ENCODE measurements at regions not wholly inside any gene's neighbourhood (a gene's known extent, or its start where the extent isn't known, plus 50 kb on each side); places are given as distances from the start of the nearest gene placed in this dataset.

DNA sequence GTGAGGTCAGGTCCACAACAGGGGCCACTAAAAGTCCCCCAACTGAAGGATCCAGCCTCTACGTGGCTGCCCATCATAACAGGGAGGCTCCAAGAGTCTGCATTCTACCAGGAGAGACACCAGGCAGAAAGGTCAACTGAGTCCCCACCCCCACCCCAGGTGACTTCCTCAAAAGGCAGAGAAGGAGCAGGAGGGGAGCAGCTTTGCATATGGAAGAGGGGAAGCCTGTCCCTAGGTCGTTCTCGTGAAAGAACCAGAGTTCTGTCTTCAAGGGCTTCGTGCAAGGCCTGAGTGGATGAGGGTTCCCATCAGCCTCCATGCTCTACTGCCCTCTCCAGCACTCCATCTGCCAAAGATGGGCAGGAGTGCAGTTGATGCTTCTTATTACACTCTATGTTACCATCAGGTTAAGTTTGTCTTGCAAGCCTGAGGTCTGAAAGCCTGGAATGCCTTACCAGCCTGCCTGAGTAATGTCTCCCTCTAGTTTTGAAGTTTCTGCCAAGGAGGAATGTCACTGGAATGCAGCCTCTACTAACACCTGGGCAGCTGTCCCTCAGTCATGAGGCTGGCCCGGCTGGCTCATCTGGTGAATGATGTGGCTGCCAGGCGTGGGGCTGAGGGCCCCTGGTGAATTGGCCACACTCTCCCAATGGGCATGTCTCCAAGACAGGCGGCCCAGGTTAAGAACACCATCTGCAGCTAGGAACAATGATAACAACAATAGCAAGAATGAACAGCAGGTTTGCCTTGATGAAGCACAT is 54.3 kb upstream of the SMNDC1 start:
- peak; percentile 45 for DNase-seq (ENCODE audit: low read depth)
- H3K4me3 ChIP-seq (ENCODE audit: low read depth, low read length) = no peak overlapping the region
- TF ChIP-seq, protein P1, sequence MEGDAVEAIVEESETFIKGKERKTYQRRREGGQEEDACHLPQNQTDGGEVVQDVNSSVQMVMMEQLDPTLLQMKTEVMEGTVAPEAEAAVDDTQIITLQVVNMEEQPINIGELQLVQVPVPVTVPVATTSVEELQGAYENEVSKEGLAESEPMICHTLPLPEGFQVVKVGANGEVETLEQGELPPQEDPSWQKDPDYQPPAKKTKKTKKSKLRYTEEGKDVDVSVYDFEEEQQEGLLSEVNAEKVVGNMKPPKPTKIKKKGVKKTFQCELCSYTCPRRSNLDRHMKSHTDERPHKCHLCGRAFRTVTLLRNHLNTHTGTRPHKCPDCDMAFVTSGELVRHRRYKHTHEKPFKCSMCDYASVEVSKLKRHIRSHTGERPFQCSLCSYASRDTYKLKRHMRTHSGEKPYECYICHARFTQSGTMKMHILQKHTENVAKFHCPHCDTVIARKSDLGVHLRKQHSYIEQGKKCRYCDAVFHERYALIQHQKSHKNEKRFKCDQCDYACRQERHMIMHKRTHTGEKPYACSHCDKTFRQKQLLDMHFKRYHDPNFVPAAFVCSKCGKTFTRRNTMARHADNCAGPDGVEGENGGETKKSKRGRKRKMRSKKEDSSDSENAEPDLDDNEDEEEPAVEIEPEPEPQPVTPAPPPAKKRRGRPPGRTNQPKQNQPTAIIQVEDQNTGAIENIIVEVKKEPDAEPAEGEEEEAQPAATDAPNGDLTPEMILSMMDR (conservative IDR thresholded peaks at IDR 0.05; ENCODE audit: low read depth, low read length) = peak; percentile 21

DNA sequence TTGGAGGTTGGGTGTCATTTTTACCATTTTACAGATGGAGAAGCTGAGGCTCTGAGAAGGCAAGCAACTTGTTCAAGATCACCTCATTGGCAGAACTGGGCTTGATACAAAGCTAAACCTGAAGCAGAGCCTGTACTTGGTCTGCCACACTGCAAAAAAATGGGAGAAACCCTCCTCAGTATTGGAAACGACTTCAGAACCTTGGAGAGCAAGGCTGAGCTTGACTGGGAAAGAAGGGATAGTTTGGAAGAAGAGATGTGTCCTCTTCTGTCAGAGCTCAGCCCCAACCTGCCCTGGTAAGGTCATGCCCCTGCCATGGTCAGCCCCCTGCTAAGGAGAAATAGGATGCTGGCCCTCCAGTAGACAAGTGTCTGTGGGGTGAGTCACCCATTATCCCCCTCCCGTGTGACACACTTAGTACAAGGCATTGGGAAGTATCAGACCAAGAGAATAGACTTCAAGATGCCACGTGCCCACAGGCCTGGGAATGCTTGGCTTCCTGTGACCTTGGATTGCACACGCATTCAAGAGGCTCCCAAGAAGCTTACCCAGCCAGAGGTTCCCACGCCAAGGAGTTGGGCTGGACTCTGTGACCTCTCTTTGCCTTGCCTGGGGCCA is 56.2 kb upstream of the SMNDC1 start:
- no peak for DNase-seq (ENCODE audit: low read depth)
- no peak overlapping the region for H3K4me3 ChIP-seq (ENCODE audit: low read depth, low read length)
- TF ChIP-seq, protein P1 (conservative IDR thresholded peaks at IDR 0.05; ENCODE audit: low read depth, low read length) = no peak

DNA sequence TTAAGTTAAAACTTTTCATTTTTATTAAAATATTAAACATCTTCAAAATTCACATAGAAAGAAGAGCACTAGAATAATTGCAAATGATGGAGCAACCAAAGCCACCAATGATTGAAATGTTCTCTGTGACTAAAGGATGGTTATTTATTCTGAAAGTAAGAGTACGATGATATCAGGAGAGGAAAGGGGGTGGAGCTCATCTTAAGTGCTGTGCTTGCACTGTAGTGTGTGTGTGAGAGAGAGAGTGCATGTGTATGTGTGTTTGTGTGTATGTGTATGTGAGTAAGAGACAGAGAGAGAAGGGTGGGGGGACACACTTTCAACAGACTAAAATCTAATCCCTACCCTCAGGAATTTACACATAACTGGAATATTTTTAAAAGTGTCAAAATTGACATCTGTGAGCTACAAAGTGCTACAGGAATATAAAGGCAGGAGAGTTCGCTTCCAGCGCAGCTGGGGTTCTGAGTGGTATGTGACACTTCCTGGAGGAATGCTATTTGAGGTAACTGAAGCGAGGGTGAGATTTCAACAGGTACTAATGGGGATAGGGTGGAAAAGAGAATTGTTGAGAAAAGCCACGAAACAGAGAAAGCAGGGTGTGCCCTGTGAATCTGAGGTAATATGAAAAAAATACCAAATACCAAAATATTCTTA is 57.2 kb upstream of the SMNDC1 start:
- H3K4me3 ChIP-seq (ENCODE audit: low read depth, low read length) = no peak overlapping the region
- TF ChIP-seq, protein P1 (conservative IDR thresholded peaks at IDR 0.05; ENCODE audit: low read depth, low read length) = no peak
- DNase-seq (ENCODE audit: low read depth) = no peak

DNA sequence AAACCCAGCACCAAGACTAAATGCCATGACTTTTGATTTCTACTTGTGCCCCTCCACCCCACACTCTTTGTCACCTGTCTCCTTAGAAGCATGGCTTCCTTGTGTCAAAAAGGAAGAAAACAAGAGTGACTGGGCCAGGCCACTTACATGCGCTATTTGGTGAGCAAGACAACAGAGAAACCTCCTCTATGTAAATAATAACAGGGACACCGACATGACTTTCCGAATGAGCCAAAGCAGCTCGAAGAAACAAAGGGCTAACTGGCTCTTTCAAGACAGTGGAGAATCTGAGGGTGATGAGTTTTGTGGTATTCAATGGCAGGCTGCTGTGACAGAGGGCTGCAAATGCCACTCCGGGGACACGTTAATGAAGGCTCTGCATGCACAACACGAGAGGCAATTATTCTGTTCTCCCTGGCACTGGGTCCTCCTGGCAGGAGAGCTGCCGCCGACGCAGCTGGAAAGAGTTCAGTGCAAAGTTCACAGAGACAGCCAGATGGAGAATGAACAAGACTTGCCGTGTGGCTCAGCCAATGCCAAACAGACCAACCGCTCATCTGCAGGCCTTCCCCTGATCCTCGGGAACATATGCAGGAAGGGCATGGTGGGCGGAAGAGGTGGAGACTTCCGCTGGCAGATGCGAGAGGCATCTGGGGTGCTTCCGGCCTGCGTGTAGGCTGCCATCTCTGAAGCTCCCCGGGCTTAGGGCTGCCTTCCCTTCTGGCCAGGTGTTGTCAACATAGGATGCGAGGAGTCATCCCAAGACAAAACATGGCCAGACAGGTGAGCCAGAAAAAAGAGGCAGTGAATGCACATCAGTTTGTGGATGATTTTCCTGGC is 59.1 kb upstream of the SMNDC1 start:
- no peak for DNase-seq (ENCODE audit: low read depth)
- no peak overlapping the region for H3K4me3 ChIP-seq (ENCODE audit: low read depth, low read length)
- TF ChIP-seq, protein P1 (conservative IDR thresholded peaks at IDR 0.05; ENCODE audit: low read depth, low read length) = no peak

DNA sequence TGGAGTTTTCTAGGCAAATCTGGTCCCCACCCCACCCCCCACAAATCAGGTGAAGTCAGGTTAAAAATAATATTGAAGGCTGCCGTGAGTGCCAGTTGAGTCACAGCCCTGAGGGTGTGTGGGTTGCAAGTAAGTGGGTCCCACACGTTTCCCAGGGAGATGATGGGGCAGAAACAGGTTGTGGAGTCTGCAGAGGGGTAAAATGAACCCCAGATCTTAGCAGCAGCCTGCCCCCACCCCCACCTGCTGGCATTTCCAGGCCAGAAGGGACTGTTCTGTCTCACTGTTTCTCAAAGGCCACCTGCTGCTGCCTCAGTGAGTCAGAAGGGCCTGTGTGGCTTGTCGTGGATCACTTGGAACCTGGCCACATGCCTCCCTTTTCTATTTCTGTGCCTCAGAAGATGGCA is 59.8 kb upstream of the SMNDC1 start:
- no peak for DNase-seq (ENCODE audit: low read depth)
- no peak overlapping the region for H3K4me3 ChIP-seq (ENCODE audit: low read depth, low read length)

More for the DNA sequence above, 59.8 kb upstream of the SMNDC1 start:
- TF ChIP-seq, protein P1 (conservative IDR thresholded peaks at IDR 0.05; ENCODE audit: low read depth, low read length) = no peak

Measured in choroid plexus epithelial cell (primary cell).